Activated CD4-positive, alpha-beta T cell treated with anti-CD3 and anti-CD28 coated beads, Interleukin-2, amount 50 U/mL, for 4 hours (primary cell): ENCODE measurements at regions not wholly inside any gene's neighbourhood (a gene's known extent, or its start where the extent isn't known, plus 50 kb on each side); places are given as distances from the start of the nearest gene placed in this dataset.
A peak's percentile ranks its signal among the peaks of the same experiment; 100 is the strongest.

Experiments used
- DNase-seq, 2 experiments: peaks; one replicate each; pipeline ENCODE4 v3.0.0-alpha.2; 2020

DNA sequence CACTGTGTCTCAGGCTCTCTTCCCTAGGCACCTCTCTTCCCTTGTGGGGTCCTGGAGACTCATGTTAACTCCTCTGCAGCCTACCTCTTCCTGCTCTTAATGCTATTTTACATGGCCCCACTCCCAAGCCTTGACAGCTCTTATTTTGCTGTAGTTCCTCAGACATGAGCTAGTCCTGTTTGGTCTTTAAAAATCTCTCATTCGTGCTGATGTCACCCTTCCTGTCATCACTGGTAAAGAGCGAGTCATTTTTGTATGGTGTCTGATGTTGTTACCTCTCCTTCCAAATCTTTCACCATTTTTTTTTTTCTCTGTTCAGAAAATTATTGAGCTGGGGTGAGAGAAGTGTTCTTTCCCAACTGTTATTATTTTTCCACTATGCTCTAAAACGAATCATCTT, 84.8 kb upstream of the ZBED5 start:
- DNase-seq = no peak

DNA sequence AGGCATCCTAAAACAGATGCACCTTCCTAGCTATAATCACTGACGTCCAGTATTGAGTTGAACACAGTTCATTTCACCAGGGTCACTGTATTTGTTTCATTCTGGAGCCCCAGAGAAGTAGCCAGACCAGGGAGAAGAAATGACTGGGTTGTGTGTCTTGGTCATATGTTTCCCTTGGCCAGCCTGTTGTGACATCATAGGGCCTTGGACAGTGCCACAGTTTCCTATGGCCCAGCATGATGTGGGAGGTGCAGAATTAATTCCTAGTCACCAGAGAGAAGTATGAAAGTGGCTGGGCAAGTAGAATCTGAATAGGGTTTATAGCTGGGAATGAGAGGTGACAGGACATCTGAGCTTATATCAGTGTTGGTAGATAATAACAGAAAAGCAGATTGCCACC, 84.0 kb upstream of the ZBED5 start:
- DNase-seq = no peak

DNA sequence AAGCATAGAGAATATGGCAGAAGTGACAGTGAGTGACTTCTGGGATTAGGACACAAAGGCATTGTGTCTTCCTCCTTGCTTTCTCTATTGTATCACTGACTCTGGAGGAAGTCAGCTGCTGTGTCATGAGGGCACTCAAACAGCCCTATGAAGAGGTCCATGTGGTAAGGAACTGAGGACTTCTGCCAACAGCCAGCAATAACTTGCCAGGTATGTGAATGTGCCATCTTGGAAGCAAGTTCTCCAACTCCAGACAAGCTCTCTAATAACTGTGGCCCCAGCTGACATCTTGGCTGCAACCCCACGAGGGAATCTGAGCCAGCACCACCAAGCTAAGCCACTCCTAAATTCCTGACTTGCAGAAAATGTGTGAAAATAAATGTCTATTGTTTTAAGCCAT, 83.6 kb upstream of the ZBED5 start:
- DNase-seq = no peak

DNA sequence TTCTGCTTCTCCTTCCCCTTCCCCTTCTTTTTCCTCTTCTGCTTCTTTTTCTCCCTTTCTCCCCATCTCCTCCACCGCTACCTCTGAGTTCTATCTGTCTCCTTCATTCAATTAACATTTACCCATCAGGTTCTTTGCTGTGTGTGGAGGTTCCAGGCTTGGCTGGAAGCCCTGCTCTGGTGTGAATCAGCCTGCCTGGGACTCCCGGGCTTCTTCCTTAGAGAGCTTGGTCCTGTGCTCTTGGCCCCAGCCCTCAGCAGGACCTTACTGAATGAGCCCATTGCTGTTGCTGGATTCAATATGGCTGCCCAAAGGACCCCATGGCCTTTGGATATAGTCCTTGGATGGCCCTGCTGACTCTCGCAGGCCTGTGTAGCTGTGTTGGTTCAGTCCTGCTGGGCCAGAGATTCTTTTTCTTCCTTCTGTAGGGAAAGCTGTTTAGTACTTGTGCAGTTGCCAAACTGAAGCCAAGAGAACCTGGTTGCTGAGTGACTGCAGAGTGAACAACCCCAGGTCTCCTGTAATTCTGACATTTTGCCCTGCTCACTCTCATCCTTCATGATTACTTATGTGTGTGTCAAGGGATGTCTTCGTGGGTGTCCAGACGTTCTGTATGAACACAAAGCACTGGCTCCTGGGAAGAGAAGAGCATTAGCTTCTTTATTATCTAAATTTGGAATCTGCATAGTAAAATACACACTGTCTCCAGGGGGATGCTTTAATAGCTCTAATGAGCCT, 81.0 kb upstream of the ZBED5 start:
- no peak for DNase-seq

DNA sequence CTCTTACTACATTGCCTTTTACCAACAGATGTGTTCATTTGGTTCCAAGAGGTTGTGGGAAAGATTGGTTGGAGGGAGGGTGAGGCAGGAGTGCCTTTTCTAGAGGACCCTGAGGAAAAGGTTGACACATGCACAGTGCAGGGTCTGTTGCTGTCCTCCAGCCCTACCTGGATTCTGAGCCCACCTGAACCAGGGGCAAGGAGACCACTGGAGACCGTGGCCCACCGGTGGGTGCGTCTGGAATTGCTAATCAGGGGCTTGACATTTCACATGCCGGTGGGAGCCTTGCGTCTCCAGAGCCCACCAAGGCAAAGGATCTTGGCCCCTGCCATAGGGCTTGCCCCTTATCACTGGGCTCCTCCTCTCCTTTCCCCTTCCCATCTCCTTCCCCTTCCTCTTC, 80.4 kb upstream of the ZBED5 start:
- no peak for DNase-seq

DNA sequence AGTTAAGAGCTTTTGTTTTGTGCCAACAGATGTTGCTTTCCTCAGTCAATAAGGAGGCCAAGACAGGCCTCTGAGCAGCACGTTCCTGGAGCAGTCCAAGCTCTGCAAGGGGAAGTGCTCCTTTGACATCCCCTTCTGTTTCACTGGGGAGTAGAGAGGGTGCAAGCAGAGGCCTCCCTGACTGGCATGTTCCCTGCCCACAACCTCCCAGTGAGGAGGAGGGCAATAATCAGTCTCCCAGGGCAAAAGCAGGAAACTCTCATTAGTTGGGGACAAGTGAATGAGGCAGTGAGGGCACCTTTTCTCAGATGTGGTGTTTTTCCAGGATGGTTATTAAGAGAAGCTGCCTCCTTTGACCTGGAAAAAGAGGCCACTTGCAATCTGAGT, 79.5 kb upstream of the ZBED5 start:
- DNase-seq = no peak

DNA sequence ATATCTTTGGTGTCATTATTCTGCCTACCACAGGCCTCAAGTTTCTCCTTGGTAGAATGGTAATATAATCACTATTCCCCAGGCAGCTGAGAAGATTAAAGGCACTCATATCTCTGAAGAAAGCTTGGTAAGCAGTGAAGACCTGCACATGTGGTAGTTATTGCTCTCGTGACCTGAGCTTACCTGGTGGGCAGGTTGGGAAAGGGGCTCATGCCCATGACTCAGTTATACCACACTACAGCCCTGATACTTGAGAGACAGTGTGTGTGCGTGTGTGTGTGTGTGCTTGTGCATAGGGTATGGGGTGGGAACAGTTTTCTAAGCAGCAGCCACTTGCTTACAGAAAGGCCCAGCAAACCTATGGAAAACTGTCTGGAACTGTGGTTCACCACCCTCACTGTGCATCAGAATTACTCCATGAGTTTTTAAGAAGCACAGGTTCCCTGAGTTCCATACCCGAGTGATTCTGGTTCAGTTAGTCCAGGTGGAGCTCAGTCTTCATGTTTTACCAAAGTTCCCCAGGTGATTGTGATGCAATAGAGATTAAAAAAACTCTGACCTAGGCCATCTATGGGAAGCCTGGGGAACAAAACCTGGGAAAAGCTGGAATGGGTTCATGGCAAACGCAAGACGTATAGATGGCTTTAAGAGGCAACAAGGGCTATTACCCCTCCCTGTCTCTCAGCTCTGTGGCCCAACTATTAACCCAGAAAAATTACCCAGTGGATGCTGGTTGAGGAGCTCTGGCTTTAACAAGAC, 79.0 kb upstream of the ZBED5 start:
- DNase-seq = no peak

DNA sequence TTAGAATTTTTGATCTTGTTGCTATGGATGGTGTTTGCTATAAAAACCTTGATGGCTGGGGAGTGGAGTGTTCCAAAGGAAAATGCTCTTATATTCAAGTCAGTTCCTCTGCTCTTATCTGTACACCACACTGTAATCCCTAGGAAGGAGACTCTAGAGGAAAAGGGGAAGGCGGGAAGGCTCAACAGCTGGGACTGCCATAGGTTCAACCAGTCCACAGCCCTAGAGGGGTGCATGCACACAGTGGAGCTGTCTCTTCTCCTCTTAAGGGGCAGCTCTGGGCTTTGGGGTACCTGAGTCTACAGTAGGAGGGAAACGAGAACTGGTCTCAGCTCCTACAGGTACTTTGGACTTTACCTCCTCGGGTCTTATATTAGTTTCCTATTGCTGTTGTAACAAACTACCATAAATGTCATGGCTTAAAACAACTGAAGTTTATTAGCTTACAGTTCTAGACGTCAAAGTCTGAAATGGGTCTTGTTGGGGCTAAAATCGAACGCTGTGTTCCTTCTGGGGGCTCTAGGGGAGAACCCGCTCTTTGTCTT, 77.2 kb upstream of the ZBED5 start:
- DNase-seq = no peak

DNA sequence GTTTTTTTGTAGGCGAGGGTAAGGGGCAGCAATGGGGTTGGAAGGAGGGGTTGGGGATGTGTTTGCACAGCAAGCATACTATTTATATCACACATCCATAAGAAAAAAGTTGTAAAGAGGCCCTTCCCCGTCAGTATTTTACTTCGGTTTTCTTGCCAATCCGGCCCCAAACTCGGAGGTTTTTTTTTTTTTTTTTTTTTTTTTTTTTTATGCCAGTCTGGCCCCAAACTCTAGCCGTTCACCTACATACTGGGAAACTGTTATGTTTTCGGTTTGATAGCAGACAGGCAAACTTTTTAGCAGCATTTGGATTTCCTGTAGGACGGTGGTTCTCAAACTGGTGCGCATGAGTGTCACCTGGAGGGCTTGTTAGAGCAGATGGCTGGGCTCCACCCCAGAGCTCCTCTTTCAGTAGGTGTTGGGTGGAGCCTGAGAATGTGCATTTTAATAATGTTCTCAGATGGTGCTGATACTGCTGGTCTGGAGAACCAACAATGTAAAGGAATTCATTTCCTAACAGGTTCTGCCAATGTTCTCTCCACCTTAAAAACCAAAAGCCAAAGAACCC, 76.5 kb upstream of the ZBED5 start:
- peak in 1 of 2 experiments; percentile 10 for DNase-seq

DNA sequence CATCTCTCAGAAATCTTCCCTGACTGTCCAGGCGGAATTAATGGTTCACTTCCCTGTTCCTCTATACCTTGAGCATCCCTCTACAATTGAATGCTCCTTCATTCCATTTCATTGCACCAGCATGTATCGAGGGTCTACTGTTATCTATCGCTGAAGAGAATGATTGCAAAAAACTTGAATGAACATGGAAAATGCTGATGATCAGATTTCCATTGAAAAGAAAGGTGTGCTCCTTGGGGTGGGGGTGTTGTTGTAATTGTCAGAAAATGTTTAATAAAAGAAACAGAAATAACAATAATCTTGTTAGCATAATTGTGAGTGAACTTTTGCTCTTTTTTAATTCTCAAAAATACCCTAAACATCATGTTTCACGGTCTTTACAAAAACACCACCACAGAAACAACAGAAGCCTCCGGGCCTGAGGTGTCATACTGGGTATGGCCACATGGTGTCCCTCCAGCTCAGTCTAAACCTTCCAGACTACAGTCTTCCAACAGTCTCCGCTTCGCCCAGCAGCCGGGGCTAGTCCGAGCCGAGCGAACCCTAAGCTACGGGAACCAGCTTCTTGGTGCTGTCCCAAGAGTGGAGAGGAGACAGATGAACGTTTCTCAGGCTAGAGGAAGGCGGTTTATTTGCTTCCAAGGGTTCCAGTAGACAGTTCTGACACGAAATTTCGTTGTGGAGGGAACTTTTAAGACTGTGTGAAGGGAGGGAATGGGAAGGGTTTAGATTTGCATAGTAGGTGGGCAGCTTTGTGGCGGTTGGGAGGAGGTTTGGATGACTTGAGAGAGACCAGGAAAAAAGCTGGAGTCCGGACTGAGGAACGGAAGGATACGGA, 75.8 kb upstream of the ZBED5 start:
- peak; percentile 76 to 83 for DNase-seq

DNA sequence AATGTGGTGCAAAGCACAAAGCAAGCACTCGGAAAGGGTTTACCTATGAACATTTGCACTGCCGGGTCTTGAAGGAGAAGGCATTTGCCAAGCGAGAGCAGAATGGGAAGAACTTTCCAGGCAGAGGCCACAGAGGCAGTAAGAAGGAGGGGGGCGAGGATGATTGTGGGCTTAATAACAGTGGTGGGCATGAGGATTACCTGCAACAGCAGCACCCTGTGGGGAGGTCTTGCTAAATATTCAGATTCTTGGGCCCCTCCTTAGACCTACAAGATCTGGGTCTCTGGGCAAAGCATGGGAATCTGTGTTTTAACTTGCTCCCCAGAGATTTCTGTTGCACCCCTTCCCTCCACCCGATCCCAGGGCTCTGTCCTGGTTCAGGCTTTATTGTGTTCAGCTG, 75.1 kb upstream of the ZBED5 start:
- DNase-seq = no peak

DNA sequence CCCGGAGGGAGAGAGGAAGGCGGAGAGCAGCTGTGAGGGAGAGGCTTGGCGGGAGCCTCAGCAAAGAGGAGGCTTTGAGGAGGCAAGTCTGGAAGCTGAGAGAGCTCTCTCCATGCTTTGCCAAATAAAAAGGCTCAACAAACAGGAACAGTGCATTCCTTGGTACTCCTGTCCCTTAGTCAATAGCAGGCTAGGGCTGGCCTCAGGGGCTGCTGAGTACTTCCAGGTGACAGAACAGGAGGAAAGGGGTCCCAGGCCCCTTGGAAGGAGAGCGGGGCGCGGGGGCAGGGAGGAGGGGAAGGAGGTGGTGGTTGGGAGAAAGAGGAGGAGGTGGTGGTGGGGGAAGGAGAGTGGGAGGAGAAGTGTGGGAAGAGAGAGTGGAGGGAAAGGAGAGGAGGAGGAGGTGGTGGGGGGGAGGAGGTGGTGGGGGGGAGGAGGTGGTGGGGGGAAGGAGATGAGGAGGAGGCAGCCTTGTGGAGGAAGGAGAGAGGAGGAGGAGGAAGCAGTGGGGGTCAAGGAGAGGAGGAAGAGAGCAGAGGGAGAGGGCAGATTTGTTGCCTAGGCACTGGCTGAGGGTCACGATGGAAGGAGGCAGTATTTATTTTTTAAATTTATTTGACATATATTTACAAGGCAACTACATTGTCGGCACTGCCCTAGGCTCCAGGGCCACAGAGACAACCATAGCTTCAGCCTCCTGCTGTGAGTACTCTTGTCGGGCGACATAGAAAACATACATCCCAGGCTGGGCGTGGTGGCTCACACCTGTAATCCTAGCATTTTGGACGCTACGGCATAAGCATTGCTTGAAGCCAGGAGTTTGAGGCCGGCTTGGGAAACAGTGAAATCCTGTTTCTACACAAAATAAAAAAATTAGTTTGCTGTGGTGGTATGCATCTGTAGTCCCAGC, 74.2 kb upstream of the ZBED5 start:
- DNase-seq = no peak

DNA sequence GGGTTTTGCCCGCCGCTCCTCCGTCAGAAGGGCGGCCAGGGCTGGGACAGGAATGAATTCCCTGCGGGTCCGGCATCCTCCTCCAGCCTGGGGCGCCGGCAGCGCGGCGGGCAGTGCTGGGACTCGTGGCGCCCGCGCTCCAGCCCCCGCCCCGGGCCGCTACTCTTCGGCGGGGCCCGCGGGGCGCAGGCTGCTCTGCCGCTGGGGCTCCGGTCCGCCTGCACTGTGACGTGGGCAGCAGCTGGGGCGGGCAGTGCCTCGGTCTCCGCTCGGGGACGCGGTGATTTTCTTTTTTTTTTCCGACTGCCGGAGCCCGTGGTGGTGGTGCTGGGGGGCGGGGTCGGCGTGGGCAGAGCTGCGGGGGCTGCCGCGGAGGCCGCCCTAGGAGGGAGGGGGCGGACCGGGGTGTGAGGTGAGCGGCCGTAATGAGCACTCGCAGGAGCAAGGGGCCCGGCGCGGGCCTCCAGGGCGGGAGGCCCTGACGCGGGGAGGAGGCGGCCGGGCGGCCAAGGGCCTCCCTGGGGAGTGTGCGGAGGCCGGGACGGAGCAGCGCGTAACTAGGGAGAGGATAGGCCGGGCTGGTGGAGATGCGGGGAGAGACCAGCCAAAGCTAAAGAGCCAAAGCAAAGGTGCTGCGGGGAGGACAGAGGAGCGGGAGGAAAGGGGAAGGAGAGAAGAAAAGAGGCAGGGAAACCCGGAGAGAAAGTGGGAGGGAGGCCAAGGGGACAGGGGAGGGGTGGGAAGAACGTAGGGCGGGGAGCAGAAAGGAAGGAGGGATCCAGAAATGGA, 73.3 kb upstream of the ZBED5 start:
- DNase-seq = peak; percentile 45 to 46

DNA sequence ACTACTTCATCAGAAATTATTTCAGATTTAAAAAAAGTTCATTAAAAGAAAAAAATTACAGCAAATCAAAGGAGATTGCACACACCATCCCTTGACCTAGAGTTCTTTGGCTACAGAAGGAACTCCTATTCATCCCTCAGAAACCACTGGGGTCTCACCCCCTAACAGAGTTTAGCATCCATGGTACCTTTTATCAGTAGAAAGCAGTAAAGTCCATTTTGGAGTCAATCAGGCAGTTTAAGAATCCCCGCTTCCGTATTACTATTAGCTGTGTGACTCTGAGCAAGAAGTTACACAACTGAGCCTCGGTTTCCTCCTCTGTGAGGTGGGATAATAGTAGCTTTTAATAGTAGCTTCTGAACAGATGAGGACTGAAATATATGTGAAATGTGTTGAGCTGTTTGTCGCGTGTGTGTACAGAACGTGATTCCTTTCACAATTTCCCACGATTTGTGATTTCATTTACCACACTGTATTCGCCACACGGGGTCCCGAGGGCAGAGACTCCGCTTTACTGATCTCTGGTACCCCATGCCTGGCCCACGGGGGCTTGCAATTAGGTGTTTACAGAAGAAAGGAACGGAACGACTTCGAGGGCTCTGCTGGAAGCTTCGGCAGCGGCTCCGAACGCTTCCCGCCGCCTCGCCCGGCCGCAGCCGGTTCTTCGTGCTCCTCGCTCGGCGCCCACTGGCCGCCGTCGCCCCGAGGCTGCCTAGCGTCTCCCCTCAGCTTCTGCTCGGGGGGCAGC, 72.5 kb upstream of the ZBED5 start:
- DNase-seq = no peak

DNA sequence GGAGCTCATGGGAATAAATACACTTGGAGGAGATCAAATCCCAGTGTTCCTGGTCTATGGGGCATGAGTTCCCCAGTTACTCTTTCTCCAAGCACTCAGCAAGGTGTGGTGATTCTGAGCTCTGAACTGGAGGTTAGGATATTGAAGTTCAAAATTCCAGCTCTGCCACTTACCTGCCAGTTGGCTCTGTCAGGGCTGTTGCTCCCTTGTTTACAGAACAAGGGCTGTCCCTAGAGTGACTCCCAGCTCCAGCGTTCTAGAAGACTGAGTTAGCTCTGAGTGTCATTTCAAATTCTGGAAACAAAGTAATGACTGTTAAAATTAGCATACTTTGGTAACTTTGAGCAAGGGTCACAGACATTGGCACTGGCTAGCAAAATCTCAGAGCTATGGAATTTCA, 69.7 kb upstream of the ZBED5 start:
- DNase-seq = no peak

DNA sequence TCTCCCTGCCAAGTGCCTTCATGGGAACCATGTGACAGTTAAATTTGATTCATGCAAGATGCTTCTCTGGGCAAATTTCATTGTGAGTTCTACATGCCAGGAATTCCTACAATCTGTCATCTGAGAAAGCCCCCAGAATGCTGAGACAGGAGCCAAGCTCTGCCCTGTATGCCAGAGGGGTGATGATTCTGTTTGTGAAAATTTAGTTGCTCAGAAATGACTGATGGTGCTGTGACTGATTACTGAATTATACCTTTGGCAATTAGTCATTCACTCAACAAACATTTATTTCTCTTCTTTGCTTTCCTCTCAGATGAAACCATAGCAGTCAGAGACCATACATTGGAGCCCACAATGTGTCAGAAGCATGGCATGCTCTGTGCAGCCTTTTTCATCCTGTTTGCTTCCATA, 69.0 kb upstream of the ZBED5 start:
- no peak for DNase-seq

DNA sequence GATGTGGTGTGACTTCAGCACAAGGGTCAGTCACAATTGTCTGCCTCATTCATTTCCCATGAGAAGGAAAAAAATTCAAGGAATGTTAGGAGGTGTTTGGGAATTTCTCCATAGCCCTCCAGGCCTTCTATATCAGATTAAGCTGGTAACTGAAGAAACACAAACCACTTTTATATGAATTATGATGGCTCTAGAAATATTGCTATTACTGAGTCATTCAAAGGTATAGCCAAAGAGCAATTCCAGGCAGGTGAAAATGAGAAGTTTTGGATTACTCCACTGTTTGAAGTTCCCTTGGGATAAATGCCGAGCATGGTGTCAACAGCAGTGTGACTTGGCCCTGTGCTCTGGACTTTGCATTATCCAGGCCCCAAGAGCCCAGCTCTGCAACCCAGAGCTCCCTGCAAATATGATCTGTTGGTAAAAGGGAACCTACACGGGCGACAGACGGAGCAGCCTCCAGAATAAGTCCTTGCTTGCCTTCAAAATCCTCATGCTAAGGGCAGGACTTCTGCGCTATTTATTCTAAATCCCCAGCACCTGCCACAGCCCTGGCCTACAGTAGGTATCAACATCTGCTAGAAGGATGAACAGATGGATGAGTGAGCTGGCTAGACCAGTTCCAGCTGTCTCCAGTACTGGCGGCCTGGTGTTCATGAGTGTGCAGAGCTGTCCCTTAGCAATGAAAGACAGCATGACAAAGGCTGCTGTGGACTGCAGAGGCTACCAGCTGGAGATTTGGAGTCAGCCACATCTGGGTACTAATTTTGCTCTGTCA, 67.5 kb upstream of the ZBED5 start:
- no peak for DNase-seq

DNA sequence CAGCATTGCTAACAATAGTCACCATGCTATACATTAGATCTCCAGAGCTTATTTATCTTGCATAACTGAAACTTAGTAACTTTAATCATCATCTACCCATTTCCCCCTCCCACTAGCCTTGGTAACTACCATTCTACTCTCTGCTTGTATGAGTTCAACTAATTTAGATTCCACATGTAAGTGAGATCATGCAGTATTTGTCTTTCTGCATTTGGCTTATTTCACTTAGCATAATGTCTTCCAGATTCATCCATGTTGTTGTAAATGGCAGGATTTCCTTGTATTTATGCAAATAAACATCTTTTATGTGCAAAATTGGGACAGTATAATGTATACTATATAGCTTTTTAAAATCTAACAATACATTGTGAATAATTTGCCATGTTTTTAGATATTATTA, 66.0 kb upstream of the ZBED5 start:
- no peak for DNase-seq

DNA sequence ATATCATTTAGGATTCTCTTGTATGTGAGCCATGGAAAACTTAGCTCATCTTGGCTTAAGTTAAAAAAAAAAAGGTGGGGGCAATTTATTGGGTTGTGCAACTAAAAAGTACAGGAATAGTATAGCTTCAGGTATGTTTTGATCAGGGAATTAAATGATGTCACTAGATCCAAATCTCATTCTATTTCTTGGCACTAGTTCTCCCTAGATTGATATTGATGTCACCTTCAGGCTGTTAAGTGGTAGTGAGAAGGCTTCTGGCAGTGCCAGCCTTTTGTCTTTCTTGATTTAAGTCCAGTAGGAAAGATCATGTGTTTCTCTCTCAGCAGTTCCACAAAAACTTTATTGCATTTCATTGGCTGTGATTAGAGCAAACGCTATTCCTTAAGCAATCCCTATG, 65.0 kb upstream of the ZBED5 start:
- DNase-seq = no peak

DNA sequence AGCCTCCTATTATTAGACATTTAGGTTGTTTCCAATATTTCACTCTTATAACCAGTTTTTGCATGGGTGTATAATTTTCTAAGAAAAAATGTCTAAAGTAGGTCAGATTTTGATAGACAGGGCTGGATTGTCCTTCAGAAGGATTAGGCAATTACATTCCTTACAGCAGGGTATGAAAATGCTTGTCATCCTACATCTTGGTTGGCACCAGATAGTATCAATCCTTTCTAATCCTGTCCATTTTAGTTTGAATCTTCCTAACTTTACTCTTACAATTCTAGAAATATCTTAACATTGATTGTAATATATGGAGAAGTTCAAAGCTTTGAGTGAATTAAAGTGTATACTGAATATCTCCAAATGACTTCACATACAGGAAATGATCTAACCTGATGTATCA, 63.0 kb upstream of the ZBED5 start:
- DNase-seq = no peak
